ENCODE measurements at regions not wholly inside any gene's neighbourhood (a gene's known extent, or its start where the extent isn't known, plus 50 kb on each side); places are given as distances from the start of the nearest gene placed in this dataset.

- intact Hi-C loops (cut with DNase I) = no loop called here
- Histone ChIP-seq H3K27me3 (no peaks in the 10 kb centered on the region), H3K36me3 (no peaks in the 10 kb centered on the region), H3K27ac (no peak overlapping the region), H3K4me1 (no peaks in the 10 kb centered on the region), H3K4me3 (no peak overlapping the region), H3K9me3 (no peaks in the 10 kb centered on the region)
- TF ChIP-seq POLR2AphosphoS5 (IDR thresholded peaks at IDR 0.05; ENCODE audit: insufficient read depth in 1 of 2, low read depth in 1 of 2) (no peak), CTCF (IDR thresholded peaks at IDR 0.05) (no peak), POLR2A (IDR thresholded peaks at IDR 0.05) (no peak)
- DNase-seq (ENCODE audit: extremely low spot score in 2 of 2) = no peak
Measured at GRCh38 chr11:32305460-32305859, 129.9 kb downstream of the WT1 start.

GRCh38 chr11:32307471-32307870, 127.9 kb downstream of the WT1 start:
- Histone ChIP-seq H3K9me3 (no peaks in the 10 kb centered on the region), H3K27me3 (no peaks in the 10 kb centered on the region), H3K4me3 (no peak overlapping the region), H3K36me3 (no peaks in the 10 kb centered on the region), H3K27ac (no peak overlapping the region), H3K4me1 (no peaks in the 10 kb centered on the region)
- no peak for TF ChIP-seq POLR2A (IDR thresholded peaks at IDR 0.05)
- TF ChIP-seq POLR2AphosphoS5 (IDR thresholded peaks at IDR 0.05; ENCODE audit: insufficient read depth in 1 of 2, low read depth in 1 of 2) = no peak
- no peak for TF ChIP-seq CTCF (IDR thresholded peaks at IDR 0.05)
- DNase-seq (ENCODE audit: extremely low spot score in 2 of 2) = no peak
- intact Hi-C loops (cut with DNase I) = no loop called here

GRCh38 chr11:32307913-32308312, 127.4 kb downstream of the WT1 start:
- Histone ChIP-seq H3K27ac (no peak overlapping the region), H3K9me3 (no peaks in the 10 kb centered on the region), H3K27me3 (no peaks in the 10 kb centered on the region), H3K4me3 (no peak overlapping the region), H3K36me3 (no peaks in the 10 kb centered on the region), H3K4me1 (no peaks in the 10 kb centered on the region)
- no peak for TF ChIP-seq POLR2AphosphoS5 (IDR thresholded peaks at IDR 0.05; ENCODE audit: insufficient read depth in 1 of 2, low read depth in 1 of 2)
- TF ChIP-seq POLR2A (IDR thresholded peaks at IDR 0.05) = no peak
- no peak for TF ChIP-seq CTCF (IDR thresholded peaks at IDR 0.05)
- no peak for DNase-seq (ENCODE audit: extremely low spot score in 2 of 2)
- intact Hi-C loops (cut with DNase I) = no loop called here

DNA sequence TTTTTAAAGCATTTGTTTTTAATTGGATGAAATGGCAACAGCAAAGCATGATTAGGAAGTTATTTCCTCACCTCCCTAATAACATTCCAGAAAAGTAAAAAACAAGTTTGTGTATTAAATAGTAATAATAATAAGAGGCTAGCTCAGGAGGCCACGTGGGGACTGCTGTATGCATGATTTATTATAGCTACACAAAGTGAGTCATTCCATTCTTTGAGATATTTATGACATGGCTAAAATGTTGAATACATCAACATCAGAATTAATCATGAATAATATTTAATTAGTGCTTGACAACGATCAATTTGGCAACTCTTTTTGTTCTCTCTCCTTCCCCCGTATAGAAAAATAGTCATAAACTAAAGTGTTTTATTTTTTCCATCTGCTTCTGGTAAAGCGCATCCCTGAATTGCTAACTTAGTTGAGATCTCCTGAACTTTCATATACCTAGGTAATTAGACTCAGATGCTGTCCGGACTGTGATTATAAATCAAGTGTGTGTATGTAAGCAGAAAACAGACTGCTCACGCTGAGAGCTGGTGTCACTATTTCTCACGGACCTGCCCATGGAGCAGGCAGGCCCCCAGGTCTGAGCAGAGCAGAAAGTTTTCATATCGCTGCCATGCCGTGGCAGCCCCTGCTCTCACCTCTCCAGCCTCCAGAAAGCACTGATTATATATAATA, 125.7 kb downstream of the WT1 start:
- Histone ChIP-seq H3K27me3 (no peaks in the 10 kb centered on the region), H3K4me3 (no peak overlapping the region), H3K9me3 (no peaks in the 10 kb centered on the region), H3K4me1 (no peaks in the 10 kb centered on the region), H3K27ac (no peak overlapping the region), H3K36me3 (no peaks in the 10 kb centered on the region)
- intact Hi-C loops (cut with DNase I) = no loop called here
- no peak for DNase-seq (ENCODE audit: extremely low spot score in 2 of 2)
- TF ChIP-seq POLR2AphosphoS5 (IDR thresholded peaks at IDR 0.05; ENCODE audit: insufficient read depth in 1 of 2, low read depth in 1 of 2) (no peak), CTCF (IDR thresholded peaks at IDR 0.05) (no peak), POLR2A (IDR thresholded peaks at IDR 0.05) (no peak)

DNA sequence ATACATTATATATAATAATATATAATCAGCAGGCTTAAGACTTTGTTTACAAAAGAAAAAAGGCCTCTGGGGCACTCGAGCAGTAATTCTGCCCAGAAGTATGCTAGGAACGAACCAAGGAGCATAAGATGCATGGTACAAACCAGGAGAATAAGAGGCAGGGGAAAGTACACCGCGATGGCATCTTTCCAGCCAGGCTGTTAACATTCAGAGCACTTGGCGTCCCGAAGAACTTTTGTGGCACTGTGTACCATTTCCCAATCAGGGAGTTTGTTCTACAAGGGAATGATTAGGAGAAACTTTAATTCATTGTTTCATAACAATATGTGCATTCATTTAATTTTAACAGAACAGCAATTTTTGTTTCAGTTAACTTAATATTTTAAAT, 125.1 kb downstream of the WT1 start:
- H3K27me3 ChIP-seq = no peaks in the 10 kb centered on the region
- no peaks in the 10 kb centered on the region for H3K9me3 ChIP-seq
- intact Hi-C loops (cut with DNase I) = no loop called here
- H3K4me1 ChIP-seq = no peaks in the 10 kb centered on the region
- no peak overlapping the region for H3K4me3 ChIP-seq
- DNase-seq (ENCODE audit: extremely low spot score in 2 of 2) = no peak
- no peaks in the 10 kb centered on the region for H3K36me3 ChIP-seq
- TF ChIP-seq POLR2A (IDR thresholded peaks at IDR 0.05) = no peak
- no peak for TF ChIP-seq POLR2AphosphoS5 (IDR thresholded peaks at IDR 0.05; ENCODE audit: insufficient read depth in 1 of 2, low read depth in 1 of 2)
- TF ChIP-seq CTCF (IDR thresholded peaks at IDR 0.05) = no peak
- no peak overlapping the region for H3K27ac ChIP-seq
